Cerebellar nuclear complex (tissue), 1 donor: ENCODE measurements at regions not wholly inside any gene's neighbourhood (a gene's known extent, or its start where the extent isn't known, plus 50 kb on each side); places are given as distances from the start of the nearest gene placed in this dataset.

Experiments
- DNase-seq, 2 experiments: peaks; one replicate each; lab custom pipeline; 2025; lab: John Stamatoyannopoulos, UW

DNA sequence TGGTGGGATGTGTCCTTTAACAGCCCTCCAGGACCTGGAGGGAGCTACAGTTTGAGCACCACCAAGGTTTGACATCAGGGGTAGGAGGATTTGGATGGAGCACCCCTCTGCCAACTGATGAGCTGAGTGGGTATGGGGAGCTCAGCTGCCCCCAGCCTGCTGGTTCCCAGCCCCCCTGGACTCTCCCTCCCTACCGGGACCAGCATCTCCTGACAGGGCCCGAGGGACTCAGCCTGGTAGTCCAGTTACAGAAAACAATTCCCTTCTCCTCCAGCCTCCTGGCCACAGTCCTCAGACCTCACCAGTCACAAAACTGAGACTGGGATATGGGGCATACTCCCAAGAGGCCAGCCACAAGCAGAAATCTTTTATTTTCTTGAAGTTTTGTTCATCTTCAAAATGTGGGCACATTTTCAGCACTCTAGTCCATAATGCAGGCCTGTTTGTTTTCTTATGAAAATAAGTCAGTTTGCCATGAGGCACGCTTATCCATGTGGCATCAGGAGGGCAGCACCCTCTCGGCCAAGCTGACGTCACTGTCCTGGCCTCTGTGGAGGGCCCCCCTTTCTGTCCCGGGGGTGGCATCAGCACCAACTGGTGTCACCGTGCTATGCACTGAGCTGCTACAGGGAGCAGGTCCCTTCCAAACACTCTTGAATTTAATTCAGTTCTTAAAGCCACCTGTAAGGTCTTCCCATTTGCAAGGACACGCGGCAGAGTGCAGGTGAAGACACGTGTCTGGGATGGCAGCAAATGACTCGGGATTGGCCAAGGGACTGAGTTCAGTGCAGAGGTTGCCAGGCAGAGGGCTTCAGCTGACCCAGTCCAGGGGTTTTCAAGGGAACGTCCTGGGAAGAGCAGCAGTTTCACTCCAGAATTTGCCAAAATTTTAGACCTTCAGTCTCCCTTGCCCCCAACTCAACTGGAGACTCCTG, 187.6 kb downstream of the GADD45G start:
- DNase-seq = no peak

DNA sequence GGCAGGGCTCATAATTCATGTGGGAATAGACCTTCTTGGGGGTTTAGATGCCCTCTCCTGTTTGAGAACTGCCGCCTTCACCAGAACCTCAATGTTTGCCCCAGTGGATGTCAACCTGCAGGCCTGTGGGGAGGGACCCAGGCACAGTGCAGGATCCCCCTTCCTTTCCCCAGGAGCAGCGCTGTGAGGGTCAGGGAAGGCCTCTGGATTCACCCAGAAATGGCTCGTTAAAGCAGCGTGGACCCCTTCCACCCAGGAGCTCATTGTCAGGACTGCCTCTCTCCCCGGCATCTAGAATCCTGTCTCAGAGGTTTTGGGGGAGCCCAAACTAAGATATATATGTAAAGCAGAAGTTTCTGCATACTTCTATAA, 188.3 kb downstream of the GADD45G start:
- DNase-seq = no peak

DNA sequence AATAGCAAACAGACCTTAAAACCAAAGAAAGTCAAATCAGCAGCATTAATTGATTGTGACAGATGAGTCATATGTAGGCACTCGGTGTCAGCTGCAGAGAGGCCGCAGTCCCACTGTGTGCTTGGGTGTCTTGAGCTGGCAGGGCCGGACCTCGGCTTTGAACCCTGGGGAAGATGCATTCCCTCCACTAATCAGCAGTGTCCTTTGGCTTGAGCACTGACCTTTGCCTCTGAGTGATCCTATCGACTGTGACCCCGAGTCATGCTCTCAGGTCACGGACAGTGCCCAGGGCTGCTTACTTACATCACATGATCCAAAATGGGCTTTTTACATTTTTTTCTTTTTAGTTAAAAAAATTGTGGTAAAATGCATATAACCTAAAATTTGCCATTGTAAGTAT, 188.7 kb downstream of the GADD45G start:
- DNase-seq = no peak

DNA sequence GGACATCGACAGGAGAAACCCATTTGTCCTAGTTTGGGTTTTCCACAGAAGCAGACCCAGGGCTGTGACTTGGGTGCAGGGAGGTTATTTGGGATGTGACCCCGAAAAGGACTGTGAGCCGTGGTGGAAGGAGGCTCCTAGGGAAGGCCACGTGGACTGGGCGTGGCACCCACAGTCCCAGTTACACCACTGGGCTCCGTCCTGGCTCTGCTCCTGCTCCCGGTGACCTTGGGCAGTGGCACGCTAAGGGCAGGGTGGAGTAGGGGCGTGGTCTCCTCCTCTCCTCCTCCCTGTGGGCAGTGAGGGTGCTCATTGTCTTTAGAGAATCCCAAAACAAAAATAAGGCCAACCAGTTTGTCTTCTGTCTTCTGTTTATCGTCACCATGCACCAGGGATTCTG, 190.1 kb downstream of the GADD45G start:
- no peak for DNase-seq

DNA sequence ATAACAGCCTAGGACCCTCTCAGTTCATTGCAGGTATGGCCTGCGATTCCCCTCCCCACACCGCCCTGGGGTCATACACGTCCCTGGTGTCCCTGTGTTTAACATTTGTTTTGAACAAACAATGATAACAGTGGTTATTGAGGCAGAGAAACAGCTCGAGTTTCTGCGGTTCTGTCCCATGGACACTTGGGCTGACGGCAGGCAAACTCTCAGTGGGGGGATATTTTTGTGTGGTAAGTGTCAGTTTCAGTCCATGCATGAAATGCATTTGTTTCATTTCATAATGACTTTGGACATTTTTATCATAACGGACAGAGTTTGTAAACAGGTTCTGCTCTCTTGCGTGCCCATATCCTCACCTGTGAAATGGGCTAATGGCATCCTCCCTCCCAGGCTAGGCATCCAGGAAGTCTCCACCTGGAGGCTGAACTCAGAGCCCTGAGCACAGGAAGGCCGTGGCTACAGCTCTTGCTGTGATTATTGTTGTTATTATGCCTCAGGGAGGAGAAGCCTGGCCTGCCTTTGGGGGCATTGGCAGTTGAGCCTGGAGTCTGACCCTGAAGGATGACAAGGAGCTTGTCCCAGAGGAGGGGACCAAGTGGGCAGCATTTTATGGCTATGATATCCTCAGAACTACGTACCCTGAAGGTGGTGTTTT, 190.9 kb downstream of the GADD45G start:
- no peak for DNase-seq

DNA sequence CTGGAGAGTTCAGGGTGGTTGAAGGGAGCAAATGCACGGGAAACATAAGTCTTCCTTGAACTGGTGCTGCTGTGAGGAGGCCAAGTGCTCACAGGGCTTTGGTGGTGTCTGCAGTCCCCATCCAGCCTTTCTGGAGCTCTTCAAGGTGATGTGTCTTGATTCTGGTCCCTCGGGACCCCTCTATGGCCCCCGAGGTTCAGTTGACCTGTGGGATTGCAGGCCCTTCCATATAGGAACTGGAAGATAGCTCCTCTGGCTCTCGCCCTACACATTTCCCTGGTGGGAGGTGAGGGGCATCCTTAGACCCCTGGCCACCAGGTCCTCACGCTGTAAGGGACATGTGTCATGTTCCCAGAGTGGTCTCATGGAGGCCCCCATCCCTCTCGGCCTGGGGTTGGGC, 191.8 kb downstream of the GADD45G start:
- DNase-seq = no peak

DNA sequence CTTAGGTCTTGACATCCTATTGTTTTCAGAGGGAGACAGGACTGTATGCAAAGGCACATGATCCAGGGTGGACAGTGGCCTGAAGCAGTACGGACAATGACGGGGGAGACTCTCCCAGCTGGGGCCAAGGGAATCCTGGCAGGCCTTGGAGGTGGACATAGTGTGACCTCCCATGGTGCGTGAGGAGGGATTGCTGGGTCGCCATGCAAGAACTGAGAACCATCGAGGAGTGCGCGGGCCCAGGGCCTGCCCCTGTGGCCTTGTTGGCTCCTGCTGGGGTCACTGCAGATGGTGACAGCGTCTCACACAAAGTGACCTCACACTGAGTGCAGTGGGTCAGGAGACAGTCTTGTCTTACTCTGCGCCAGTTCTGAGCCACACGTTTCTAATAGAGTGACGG, 192.4 kb downstream of the GADD45G start:
- no peak for DNase-seq

DNA sequence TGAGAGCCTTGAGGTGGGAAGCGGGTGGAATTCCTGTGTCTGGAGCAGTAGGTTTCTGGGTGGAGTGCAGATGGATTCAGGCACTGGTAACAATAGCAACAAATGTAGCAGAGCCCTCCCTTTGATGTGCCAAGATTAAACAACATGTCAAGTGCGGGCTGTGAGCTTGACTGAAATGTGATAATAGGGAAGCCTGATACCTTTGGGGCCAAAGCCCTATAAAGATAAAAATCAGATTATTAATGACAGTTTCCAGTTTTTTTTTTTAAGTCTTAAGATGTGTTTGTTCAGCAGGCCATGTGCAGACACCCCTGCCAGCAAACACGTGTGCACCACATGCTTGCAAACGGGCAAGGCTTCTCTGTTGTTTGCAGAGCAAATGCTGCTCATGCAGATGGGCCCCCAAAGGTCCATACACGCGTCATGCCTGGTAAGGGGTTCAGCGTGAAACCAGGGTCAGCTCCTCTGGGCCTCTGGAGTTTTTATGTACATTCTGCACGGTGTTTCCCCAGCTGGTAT, 193.2 kb downstream of the GADD45G start:
- DNase-seq = no peak

DNA sequence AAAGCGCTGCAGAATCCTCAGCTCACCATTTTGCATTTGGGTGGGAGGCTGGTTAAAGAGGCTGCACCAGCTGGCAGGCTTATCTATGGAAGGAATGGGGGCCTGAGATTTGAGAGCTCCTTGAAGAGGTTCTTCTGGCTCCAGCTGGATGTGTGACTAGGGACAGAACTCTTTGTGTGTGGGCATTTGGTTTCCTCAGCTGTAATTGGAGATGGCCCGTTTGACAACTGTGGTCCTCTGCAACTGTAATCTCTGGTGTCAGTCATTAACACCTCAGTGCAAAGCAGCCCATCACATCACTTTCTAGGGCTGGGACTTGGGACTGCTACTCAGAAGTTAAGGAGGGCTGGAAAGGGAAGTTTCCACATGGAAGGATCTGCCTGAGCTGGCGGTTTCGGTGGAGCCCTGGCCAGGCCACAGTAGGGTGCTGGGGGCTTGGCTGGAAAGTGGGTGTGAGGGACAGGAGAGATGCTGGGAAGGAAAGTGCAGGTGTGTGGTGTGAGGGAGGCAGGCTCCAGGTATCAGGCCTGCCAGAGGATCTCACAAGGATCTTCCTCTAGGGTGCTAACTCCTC, 193.8 kb downstream of the GADD45G start:
- no peak for DNase-seq

DNA sequence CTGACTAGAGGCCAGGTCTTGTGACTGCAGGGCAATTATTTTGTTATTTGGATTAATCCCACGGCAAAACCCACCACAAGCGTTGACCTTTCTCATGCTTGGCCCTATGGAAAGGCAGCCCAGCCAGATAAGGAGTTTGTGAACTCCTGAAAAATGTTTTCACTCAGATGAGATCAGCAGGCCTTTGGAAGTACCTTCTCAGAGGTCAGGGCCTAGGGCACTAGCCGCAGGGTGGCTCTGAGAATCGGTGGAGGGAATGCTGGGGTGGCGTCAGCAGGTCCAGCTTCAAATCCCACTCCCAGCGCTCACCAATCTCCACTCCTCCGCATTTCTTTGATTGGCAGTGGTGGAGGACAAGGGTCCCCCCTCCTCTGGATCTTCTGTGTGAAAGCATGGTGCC, 194.4 kb downstream of the GADD45G start:
- no peak for DNase-seq

DNA sequence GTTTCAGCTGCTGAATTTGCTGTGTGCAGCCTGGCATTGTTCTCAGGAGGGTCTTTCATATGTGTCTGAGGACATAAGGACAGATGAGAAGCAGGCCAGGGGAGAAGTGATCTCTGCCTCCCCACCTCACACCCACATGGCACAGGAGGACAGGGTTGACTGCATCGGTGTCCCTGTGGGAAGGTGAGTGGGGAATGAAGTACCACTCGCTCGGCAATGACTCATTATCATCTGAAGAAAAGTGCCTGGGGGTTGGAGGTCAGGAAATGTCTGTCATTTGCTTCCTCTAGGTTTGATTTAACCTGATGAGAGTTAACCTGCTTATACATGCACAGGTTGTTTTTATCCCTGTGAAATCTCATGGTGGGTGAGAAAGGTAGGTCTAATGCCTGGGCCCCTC, 195.0 kb downstream of the GADD45G start:
- no peak for DNase-seq

DNA sequence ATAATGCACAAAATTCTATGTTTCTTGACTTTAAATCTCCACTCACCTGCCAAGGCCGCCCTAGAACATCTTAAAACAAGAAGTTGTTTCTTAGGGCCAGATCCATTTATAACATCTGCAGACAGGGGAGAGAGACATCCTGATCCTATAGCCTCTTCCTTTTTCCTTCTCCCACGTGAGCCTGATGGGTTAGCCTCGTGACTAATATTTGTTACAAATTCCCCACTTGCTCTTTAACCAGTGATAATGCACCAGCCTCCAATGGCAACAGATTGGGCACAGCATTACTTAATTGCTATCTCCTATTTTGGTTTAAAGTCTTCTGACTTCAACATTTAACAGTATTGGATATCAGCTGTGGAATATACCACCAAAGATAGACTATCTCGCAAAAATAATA, 196.5 kb downstream of the GADD45G start:
- DNase-seq = no peak

DNA sequence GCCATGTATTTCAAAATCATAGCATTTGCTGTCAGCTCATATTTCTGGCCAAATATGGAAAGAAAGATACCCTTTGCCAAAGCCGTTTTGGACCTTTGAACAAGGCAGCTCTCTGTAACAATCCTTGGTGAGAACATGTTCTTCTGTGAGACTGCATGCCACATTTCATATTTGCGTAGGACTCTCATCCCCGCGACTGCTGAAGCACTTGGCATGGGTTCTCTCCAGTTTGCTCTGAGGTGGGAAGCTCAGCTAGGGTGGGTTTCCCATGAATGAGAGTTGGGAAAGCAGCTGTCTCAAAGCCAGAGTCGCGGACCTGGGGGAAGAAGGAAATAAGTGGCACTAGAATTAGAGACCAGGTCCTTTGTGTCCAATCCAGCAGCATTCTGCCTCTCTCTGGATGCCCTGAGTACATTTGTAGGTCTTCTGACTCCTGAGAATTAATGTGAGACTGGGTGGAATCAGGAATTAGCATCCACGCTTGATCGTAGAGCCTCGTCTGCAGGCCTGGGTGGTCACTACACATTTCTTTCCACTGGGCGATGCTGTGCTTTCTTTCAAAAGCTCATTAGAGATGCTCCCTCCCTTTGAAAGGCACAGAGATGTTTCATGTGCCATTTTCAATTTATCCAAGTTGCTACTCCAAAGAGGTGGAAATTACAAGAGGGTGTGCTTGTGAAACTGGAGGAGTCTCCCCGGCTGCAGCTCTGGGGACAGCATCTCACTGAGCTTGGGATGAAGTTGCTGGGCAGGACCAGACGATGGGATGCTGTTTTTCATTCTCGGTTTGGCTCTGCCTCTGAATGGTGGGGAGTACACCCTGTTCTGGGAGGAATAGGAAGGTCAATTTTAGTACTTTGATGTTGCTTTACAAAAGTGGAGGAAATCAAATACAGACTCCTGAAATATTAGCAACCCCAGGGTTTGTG, 197.2 kb downstream of the GADD45G start:
- no peak for DNase-seq

DNA sequence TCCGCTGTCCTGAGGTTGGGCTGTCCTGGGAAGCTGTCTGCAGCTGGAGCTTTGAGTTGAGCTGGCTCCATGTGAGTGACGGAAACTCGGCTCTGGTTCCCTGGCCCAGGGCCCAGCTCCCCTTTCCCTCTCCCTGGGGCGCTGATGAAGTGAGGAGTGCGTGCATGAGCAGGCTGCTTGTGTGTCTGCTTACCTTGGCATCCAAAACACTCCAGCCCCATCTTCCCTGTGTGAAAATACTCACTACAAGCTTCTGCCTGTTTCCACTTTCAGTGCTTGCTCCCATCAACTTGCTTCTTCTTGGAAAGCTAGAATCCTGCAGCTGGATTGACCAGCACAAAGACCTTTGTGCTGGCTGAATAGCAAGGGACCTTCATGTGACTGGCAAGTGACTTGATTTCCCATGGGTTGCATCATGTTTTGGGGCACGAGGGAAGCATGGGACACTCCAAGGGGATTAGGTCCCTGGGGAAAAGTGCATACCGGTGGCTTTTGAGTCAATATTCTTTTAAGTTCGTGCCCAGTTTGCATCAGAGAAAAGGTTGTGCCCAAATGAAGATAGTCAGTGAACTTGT, 198.1 kb downstream of the GADD45G start:
- DNase-seq = no peak

DNA sequence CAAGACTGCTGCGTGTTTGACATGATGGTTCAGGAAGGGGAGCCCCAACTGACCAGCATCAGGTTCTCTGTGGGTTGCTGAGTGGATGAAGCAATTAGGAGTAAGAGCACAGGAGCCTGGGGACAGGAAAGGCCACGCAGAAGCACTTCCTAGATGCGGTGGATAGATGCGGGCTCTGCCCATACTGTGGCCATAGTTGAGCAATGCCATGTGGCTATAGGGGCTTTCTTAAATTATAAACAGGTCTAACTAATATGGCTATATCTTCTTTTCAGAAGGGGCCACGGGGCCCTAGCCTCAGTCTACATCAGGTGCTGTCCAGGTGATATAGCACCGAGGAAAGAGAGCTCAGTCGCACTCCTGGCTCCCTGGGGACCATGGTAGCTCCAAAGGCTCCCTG, 198.6 kb downstream of the GADD45G start:
- DNase-seq = no peak

DNA sequence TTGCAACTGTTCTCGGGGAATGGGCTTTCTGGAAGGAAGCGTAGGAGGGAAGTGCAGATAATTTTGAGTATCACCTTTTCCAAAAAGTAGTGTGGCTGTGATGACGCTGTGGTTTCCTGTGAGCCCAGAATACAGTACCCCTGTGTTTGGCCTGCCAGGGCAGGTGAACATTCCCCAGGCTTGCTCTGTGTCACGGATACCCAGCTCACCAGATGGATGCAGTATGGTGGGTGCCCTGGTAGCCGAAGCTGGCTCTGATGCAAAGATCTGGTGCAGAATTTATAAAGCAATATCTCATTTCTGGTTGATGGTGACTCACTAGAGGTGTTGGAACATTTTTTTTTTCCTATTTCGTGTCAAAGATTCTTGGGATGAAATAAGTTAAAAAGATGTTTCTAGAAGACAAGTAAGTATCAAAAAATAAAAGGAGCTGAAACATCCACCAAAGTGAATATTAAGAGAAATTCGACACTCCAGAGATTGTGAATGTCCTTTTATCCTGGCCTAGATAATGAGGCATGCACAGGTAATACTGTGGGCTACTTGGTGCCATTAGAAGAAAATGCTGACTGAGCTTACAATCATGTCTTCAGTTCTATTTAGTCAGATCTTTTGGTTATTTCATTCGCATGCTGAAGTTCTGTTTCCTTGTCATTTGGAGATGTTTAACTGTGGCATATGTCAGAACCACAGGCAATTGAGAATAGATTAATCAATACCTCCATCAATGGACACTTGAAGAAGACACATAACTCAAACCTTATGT, 200.1 kb downstream of the GADD45G start:
- DNase-seq = no peak

DNA sequence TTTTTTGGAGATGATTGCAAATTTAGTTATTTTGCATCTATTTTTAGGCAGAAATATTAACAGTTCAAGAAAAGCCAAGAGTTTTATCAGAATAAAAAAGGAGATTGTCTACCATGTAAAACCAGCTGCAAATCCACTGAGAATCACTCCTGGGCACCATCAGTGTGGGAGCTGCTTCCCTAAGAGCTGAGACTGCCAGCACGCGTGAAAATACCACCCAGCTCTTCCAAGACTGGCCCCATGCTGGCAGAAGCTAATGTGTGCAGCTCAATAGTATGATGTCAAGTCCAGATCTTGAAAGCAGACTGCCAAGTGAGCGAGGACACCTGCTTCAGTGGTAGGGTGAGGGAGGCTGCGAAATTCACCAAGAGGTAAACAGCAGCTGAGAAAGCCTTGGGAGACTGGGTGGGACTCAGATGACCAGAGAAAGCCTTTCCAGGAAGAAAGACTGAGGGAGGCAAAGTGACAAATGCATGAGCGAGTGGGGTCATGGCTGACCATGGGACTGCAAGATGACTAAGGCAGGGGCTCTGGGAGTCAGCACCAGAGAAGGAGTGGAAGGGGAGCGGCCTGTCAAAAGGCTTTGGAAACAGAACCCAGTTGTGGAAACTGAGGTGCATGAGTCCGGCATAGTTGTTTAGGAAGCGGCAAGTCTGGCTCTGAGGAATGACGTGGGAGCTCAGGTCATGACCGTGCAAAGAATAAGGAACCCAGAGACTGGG, 200.9 kb downstream of the GADD45G start:
- no peak for DNase-seq

DNA sequence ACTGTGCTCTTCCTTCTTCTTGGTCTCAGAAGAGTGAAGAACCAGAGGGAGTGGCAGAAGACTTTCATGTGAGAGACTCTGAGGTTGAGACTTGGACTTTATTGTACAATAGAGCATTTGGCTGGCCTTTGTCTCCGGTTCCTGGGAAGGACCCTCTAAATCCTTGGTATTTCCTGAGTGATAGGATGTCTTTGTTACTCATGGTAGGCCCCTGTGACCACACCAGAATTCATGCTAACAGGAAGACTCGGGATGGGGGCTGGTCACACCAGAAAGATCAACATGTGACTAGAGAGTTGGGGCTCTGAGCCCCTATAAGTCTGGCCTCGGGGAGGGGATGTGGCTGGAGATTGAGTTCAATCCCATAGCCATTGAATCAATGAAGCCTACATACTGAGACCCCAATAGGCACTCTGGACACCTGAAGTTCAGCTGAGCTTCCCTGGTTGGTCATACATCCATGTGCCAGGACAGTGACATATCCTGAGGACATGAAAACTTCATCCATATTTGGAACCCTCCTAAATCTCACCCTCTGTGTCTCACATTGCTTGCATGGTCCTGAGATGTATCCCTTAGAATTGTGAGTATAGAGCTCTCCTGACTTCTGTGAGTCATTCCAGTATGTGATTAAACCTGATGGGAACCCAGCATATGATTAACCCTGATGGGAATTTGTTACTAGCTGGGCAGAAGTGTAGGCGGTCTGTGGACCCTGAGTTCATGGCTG, 201.7 kb downstream of the GADD45G start:
- DNase-seq = no peak

DNA sequence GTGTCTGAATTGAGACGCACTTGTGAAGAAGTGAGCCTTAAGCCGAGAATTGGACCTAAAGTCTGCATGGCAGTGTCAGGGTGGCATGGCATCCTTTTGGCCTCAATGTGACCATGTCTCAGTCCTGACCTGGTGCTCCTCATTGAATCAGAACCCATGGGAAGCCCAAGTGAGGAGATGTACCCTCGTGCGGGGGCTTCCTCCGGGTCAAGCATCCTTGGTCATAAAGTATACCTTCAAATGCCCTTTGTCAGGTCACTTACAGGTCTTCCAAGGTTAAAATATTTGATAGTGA, 202.2 kb downstream of the GADD45G start:
- DNase-seq = no peak

DNA sequence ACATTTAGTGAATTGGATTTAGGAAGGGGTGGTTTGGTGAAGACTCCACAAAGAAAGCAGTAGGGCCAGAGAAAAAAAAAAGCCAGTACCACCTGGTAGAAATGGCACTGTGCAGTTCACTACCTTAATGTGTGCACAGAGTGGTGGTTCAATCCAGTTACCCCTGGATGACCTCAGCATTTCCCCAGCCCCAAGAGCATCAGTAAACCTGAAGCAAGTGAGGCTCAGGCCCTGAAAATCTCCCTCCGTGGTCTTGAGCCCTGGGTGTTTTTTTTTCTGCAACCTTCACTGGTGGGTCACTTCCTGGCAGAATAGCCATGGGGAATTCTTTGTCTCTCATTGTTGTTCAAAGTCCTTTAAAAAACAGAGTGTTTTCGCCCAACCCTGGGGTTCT, 202.9 kb downstream of the GADD45G start:
- DNase-seq = no peak
